Common myeloid progenitor, CD34-positive (primary cell): ENCODE measurements at regions not wholly inside any gene's neighbourhood (a gene's known extent, or its start where the extent isn't known, plus 50 kb on each side); places are given as distances from the start of the nearest gene placed in this dataset.

Source experiments
- CTCF ChIA-PET: fragments of 350-600 bp; sonication (Branson Sonifier 250); formaldehyde crosslinking; loops from one replicate; lab custom pipeline; 2021; ENCODE audit warnings: antibody characterized with exemption; lab: Charles Lee
- POLR2A ChIA-PET: fragments of 350-600 bp; sonication (Branson Sonifier 250); formaldehyde crosslinking; loops from one replicate; lab custom pipeline; 2021; ENCODE audit warnings: antibody characterized with exemption; lab: Charles Lee
- DNase-seq, 3 donors: peaks; one replicate each; pipeline versions ENCODE4 v3.0.0 to v3.0.0-alpha.2; 2013
- H3K27ac ChIP-seq, 2 experiments: 1 replicate in 1 of 2; 2 replicates in 1 of 2; pipeline ENCODE4 v1.7.0; 2013; ENCODE audit warnings: inconsistent platforms in 2 of 2, low read length in 2 of 2, mild to moderate bottlenecking in 2 of 2, low read depth in 1 of 2, moderate library complexity in 1 of 2; ENCODE audit not compliant: severe bottlenecking in 2 of 2, insufficient read depth in 1 of 2, poor library complexity in 1 of 2
- H3K27me3 ChIP-seq, 5 experiments: replicated peaks in 2 of 5; 1 replicate in 3 of 5; 2 replicates in 2 of 5; pipeline versions ENCODE4 v1.6.1 to v1.7.0; 2013; ENCODE audit warnings: low read length in 4 of 5, mild to moderate bottlenecking in 2 of 5, moderate library complexity in 2 of 5, inconsistent platforms in 1 of 5; ENCODE audit not compliant: insufficient read depth in 5 of 5, control insufficient read depth in 4 of 5
- H3K36me3 ChIP-seq, 4 experiments: 1 replicate in 2 of 4; 2 replicates in 2 of 4; pipeline versions ENCODE4 v1.6.1 to v1.7.0; 2013; ENCODE audit warnings: low read length in 3 of 4, control low read depth in 1 of 4, mild to moderate bottlenecking in 1 of 4; ENCODE audit not compliant: control insufficient read depth in 4 of 4, insufficient read depth in 4 of 4
- H3K4me1 ChIP-seq, 4 experiments: 1 replicate in 3 of 4; 2 replicates in 1 of 4; pipeline versions ENCODE4 v1.6.1 to v1.7.1; 2013; ENCODE audit warnings: low read length in 3 of 4, mild to moderate bottlenecking in 3 of 4, control low read depth in 1 of 4, inconsistent platforms in 1 of 4, moderate library complexity in 1 of 4; ENCODE audit not compliant: control insufficient read depth in 4 of 4, insufficient read depth in 4 of 4; ENCODE audit errors: control extremely low read depth in 1 of 4
- H3K4me3 ChIP-seq, 7 experiments: 1 replicate in 4 of 7; 2 replicates in 3 of 7; pipeline versions ENCODE4 v1.5.1 to v1.7.0; 2013; ENCODE audit warnings: mild to moderate bottlenecking in 7 of 7, low read length in 6 of 7, moderate library complexity in 6 of 7, inconsistent platforms in 2 of 7, low read depth in 2 of 7, control low read depth in 1 of 7; ENCODE audit not compliant: insufficient read depth in 4 of 7, control insufficient read depth in 1 of 7; ENCODE audit errors: extremely low read depth in 1 of 7
- H3K9me3 ChIP-seq, 5 experiments: 1 replicate in 4 of 5; 2 replicates in 1 of 5; pipeline versions ENCODE4 v1.6.1 to v1.7.1; 2013; ENCODE audit warnings: low read length in 4 of 5, mild to moderate bottlenecking in 2 of 5, inconsistent platforms in 1 of 5, low read depth in 1 of 5, moderate library complexity in 1 of 5; ENCODE audit not compliant: control insufficient read depth in 4 of 5, insufficient read depth in 2 of 5; ENCODE audit errors: control extremely low read depth in 1 of 5
- WGBS: methylation state at CpG from one replicate; pipeline ENCODE4 v1.1.5; 2013; ENCODE audit not compliant: insufficient coverage; 5-methylcytosine and 5-hydroxymethylcytosine counted together

DNA sequence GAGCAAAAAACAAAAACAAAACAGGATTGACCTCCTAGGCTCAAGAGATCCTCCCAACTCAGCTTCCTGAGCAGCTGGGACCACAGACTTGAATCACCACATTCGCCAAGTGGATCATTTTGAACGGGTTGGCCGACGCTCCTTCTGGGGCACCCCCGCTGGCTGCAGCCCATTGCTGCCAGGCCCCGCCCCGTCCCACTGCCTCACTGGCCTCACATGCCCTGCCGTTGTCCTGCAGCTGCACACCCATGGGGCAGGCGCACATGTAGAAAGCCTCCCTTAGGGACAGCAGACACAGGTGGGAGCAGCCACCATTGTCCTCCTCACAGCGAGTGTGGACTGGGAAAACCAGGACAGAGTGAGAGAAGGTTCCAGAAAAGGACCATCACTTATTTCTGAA is 154.5 kb downstream of the CRYBB2 start:
- ChIA-PET CTCF (no interaction called here), POLR2A (no interaction called here)
- Histone ChIP-seq H3K36me3 (peaks cover 9 to 71% (median 52%) of the 10 kb centered on the region in 4 experiments), H3K4me1 (no peaks in the 10 kb centered on the region), H3K27me3 (no peaks in the 10 kb centered on the region), H3K27ac (no peak overlapping the region), H3K4me3 (no peak overlapping the region), H3K9me3 (no peaks in the 10 kb centered on the region)
- DNase-seq = no peak
- WGBS = 97% methylated on average over 10 of the region's 10 CpGs

DNA sequence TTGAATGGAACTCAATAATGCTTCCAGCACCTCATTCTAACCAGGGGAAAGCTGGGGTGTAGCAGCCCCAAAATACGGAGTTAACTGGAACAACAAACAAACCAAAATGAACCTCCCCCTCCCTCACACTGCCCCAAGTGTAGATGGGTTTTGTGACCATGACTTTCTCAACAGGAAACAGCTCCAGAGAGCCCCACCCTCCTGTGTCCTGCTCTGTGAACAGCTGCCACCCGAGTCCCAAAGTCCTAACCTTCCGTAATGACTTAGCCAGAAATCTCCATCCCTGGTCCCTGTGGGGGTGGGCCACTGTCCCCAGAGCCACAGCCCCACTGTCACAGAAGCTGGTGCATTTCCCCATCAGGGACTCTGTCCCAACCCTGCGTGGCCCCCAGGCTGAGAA is 155.4 kb downstream of the CRYBB2 start:
- Histone ChIP-seq H3K27me3 (no peaks in the 10 kb centered on the region), H3K27ac (no peak overlapping the region), H3K4me1 (no peaks in the 10 kb centered on the region), H3K9me3 (no peaks in the 10 kb centered on the region), H3K4me3 (no peak overlapping the region), H3K36me3 (peaks cover 9 to 74% (median 54%) of the 10 kb centered on the region in 4 experiments)
- DNase-seq = no peak
- POLR2A ChIA-PET = no interaction called here
- 87% methylated on average over 3 of the region's 4 CpGs for WGBS
- CTCF ChIA-PET = no interaction called here

DNA sequence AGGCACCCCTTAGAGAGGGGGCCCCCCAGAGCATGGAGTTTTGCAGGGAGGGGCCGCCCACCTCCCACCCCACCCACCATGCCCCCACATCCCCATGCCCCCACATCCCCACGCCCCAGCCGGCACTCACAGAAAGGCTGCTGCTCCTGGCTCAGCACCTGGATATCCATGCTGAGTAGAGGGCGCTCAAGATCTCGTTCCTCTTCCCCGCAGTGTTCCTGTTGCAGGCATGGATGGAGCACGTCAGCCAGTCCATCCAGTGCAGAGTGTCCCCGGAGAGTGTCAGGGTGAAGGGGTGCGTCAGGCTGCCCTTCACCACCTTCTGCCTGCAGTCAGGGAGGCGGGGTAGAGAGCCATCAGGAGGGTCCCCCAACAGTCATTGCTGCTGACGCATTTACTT is 156.2 kb downstream of the CRYBB2 start:
- ChIA-PET CTCF (no interaction called here), POLR2A (no interaction called here)
- no peaks in the 10 kb centered on the region for H3K4me1 ChIP-seq
- H3K36me3 ChIP-seq = peaks cover 11 to 81% (median 56%) of the 10 kb centered on the region in 4 experiments
- H3K27me3 ChIP-seq = no peaks in the 10 kb centered on the region
- DNase-seq = no peak
- WGBS = 95% methylated on average over 7 of the region's 11 CpGs
- H3K9me3 ChIP-seq = no peaks in the 10 kb centered on the region
- H3K4me3 ChIP-seq = no peak overlapping the region
- H3K27ac ChIP-seq = no peak overlapping the region

DNA sequence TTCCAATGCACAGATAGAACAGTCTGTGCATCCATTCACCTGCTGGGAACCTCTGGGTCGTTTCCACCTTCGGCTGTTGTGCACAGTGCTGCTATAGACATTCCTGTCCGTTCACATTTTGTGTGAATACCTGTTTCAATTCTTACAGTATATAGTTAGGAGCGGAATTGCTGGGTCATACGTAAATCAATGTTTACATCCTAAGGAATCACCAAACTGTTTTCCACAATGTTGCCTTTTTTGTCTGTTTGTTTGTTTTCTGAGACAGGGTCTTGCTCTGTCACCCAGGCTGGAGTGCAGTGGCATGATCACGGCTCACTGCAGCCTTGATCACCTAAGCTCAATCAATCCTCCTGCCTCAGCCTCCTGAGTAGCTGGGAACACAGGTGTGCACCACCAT is 158.3 kb downstream of the CRYBB2 start:
- ChIA-PET CTCF (interaction anchor here (0.6 kb wide), 1 partner anchor 68 kb away, joined by 3 read pairs; no protein-coding TSS in a partner anchor), POLR2A (no interaction called here)
- Histone ChIP-seq H3K36me3 (peaks cover 9 to 70% (median 47%) of the 10 kb centered on the region in 4 experiments), H3K27ac (no peak overlapping the region), H3K9me3 (no peaks in the 10 kb centered on the region), H3K27me3 (no peaks in the 10 kb centered on the region), H3K4me3 (no peak overlapping the region), H3K4me1 (no peaks in the 10 kb centered on the region)
- 96% methylated on average over 5 of the region's 6 CpGs for WGBS
- DNase-seq = no peak

DNA sequence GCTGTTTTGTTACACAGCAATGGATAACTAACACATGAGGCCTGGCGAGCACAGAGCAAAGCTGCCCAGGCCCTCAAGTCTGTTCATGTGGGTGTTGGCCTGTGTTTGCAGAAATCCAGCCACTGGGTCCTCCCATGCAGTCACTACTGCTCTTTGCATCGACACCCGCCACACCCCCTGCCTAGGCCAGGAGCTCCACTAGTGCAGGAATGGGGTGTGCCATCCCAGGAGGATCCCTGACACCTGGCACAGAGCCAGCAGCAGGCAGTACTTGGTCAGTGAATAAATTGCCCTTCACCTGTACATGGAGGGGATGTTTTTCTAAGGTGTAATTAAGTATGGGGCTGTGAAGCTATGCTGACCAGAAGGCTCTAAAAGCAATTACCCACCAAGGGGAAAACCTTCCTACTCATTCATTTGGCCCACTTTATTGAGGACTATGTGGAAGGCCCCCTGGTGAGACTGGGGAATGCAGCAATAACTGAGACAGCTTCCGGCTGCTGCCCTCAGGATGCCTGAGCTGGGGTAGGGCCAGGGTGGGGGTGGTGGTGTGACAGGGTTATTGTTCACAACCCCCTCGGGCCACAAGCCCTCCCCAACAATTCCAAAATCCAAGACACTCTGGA is 160.8 kb downstream of the CRYBB2 start:
- Histone ChIP-seq H3K4me3 (no peak overlapping the region), H3K4me1 (peaks cover 0 to 23% (median 14%) of the 10 kb centered on the region in 4 experiments), H3K9me3 (no peaks in the 10 kb centered on the region), H3K27ac (no peak overlapping the region), H3K27me3 (no peaks in the 10 kb centered on the region), H3K36me3 (peaks cover 9 to 45% (median 29%) of the 10 kb centered on the region in 4 experiments)
- DNase-seq = no peak
- ChIA-PET POLR2A (no interaction called here), CTCF (no interaction called here)
- 100% methylated on average over 4 of the region's 5 CpGs for WGBS

DNA sequence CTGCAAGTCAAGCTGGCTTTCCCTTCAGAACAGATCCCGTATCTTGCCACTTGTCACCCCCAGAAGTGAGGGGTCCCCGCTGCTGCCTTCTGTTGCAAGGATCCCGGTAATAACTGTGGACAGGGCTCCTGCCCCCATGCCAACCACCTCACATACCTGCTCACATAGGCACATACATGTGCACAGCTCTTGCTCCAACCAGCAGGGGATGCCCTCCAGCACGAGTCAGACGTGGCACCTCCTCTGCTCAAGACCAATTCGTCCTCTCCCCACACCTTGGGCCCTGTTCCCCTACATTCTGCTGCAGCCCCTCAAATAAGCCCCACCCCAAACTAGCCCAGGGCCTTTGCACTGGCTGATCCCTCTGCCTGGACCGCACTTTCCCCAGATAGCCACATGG is 163.3 kb downstream of the CRYBB2 start:
- DNase-seq = peak; percentile 36 to 50 (median 44)
- Histone ChIP-seq H3K9me3 (no peaks in the 10 kb centered on the region), H3K27me3 (no peaks in the 10 kb centered on the region), H3K36me3 (peaks cover 2 to 27% (median 16%) of the 10 kb centered on the region in 4 experiments), H3K4me1 (peaks cover 3 to 49% (median 40%) of the 10 kb centered on the region in 4 experiments), H3K4me3 (no peak overlapping the region), H3K27ac (no peak overlapping the region)
- ChIA-PET CTCF (interaction anchor here (1.3 kb wide), 1 partner anchor 26 kb away, joined by 3 read pairs; no protein-coding TSS in a partner anchor), POLR2A (no interaction called here)
- WGBS = 74% methylated on average over 6 of the region's 7 CpGs

DNA sequence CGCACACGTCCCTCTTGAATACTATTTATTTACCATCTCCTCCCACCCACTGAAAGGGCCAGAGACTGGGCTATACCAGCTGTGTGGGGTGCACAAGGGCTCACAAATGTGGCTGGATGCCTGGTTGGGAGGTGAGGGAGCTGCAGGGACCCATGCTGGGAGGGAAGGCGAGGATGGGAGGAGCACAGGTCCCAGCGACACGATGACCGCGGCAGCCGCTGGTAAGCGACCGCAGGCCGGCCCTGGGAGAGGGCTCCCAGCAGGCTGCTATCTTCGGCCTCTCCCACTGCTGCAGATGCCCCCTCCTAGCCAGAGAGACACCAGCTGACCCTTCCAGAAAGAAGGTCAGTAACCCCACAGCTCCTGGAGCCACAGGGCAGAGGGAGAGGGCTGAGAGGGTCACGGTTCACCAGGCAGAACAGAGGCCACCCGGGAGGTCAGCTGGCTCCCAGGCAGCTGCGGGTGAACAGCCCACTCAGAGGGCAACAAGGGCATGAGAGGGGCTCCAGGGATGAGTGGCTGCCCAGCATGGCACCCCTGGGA is 163.9 kb downstream of the CRYBB2 start:
- WGBS = 96% methylated on average over 9 of the region's 15 CpGs
- H3K36me3 ChIP-seq = peaks cover 2 to 25% (median 14%) of the 10 kb centered on the region in 4 experiments
- H3K27me3 ChIP-seq = no peaks in the 10 kb centered on the region
- H3K4me3 ChIP-seq = no peak overlapping the region
- H3K4me1 ChIP-seq = peaks cover 5 to 52% (median 43%) of the 10 kb centered on the region in 4 experiments
- no peak for DNase-seq
- no peaks in the 10 kb centered on the region for H3K9me3 ChIP-seq
- CTCF ChIA-PET = interaction anchor here (1.3 kb wide), 1 partner anchor 26 kb away, joined by 3 read pairs; no protein-coding TSS in a partner anchor
- H3K27ac ChIP-seq = no peak overlapping the region
- POLR2A ChIA-PET = no interaction called here
